Hepatocyte (in vitro differentiated cells): ENCODE measurements at regions not wholly inside any gene's neighbourhood (a gene's known extent, or its start where the extent isn't known, plus 50 kb on each side); places are given as distances from the start of the nearest gene placed in this dataset.
A peak's percentile ranks its signal among the peaks of the same experiment; 100 is the strongest.

Experiments used
- DNase-seq: peaks from one replicate; pipeline ENCODE4 v3.0.0-alpha.2; 2016; ENCODE audit warnings: low spot score
- H2AFZ ChIP-seq: fragments of 200-600 bp; sonication (generic); 2 replicates; pipeline ENCODE4 v1.6.0; 2016; ENCODE audit warnings: antibody characterized with exemption, mild to moderate bottlenecking
- H3K27ac ChIP-seq: fragments of 200-600 bp; sonication (generic); 2 replicates; pipeline ENCODE4 v1.5.1; 2016; ENCODE audit warnings: mild to moderate bottlenecking
- H3K27me3 ChIP-seq: fragments of 200-600 bp; sonication (generic); 2 replicates; pipeline ENCODE4 v1.6.1; 2016
- H3K36me3 ChIP-seq: fragments of 200-600 bp; sonication (generic); replicated peaks from 2 replicates; pipeline ENCODE4 v1.5.1; 2016; ENCODE audit warnings: low read depth; ENCODE audit not compliant: insufficient read depth
- H3K4me1 ChIP-seq: fragments of 200-600 bp; sonication (generic); 2 replicates; pipeline ENCODE4 v1.5.1; 2016; ENCODE audit warnings: mild to moderate bottlenecking, moderate library complexity; ENCODE audit not compliant: insufficient read depth
- H3K4me2 ChIP-seq: fragments of 200-600 bp; sonication (generic); 2 replicates; pipeline ENCODE4 v1.6.0; 2016
- H3K4me3 ChIP-seq: fragments of 200-600 bp; sonication (generic); 2 replicates; pipeline ENCODE4 v1.5.1; 2016; ENCODE audit warnings: mild to moderate bottlenecking
- H3K79me2 ChIP-seq: fragments of 200-600 bp; sonication (generic); 2 replicates; pipeline ENCODE4 v1.6.0; 2017; ENCODE audit warnings: mild to moderate bottlenecking
- H3K9me2 ChIP-seq: fragments of 200-600 bp; sonication (generic); replicated peaks from 2 replicates; pipeline ENCODE4 v1.6.0; 2017; ENCODE audit warnings: mild to moderate bottlenecking; ENCODE audit not compliant: insufficient read depth
- H3K9me3 ChIP-seq: fragments of 200-600 bp; sonication (generic); 2 replicates; pipeline ENCODE4 v1.5.1; 2016; ENCODE audit warnings: low read depth, mild to moderate bottlenecking
- H4K20me1 ChIP-seq: fragments of 200-600 bp; sonication (generic); 2 replicates; pipeline ENCODE4 v1.6.0; 2016; ENCODE audit warnings: mild to moderate bottlenecking; ENCODE audit not compliant: insufficient read depth, poor library complexity, severe bottlenecking
- EZH2 ChIP-seq: fragments of 200-600 bp; sonication (generic); IDR thresholded peaks from 2 replicates; pipeline ENCODE4 v1.6.1; 2016; ENCODE audit warnings: antibody characterized with exemption, mild to moderate bottlenecking, borderline replicate concordance
- EZH2phosphoT487 ChIP-seq: fragments of 200-600 bp; sonication (generic); IDR thresholded peaks from one replicate; pipeline ENCODE4 v1.6.1; 2018; ENCODE audit warnings: antibody characterized with exemption, mild to moderate bottlenecking, low read depth, moderate library complexity; ENCODE audit not compliant: unreplicated experiment, severe bottlenecking
- WGBS: methylation state at CpG from one replicate; pipeline ENCODE4 v1.1.6; 2016; ENCODE audit warnings: low lambda C conversion rate; ENCODE audit errors: missing lambda C conversion rate; 5-methylcytosine and 5-hydroxymethylcytosine counted together
- TF ChIP-seq, protein P1 (sequence below): fragments of 200-600 bp; sonication (generic); IDR thresholded peaks from 2 replicates; pipeline ENCODE4 v1.5.1; 2016; ENCODE audit warnings: antibody characterized with exemption, mild to moderate bottlenecking; ENCODE audit not compliant: poor library complexity

DNA sequence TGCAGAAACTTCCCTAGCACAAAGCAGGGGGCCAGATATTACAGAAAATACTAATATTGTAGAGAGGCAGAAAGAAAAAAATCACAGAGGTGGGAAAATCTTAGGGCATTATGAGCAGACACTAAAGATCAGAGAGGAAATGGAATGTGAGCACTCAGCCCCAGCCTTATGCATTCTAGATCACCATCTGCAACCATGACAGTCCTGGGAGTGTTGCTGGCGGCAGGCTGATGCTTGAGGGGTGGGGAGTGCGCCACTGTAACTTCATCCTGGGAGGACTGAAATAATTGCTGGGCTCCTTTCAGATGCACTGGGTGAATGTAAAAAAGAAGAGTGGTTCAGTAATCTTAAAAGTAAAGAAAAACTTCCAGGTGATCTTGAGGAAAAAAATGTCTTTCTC is 427.6 kb upstream of the SEMA6D start:
- DNase-seq = no peak
- Histone ChIP-seq H3K27ac (no peak overlapping the region), H3K9me2 (no peaks in the 10 kb centered on the region), H2AFZ (no peak overlapping the region), H3K4me3 (no peak overlapping the region), H4K20me1 (no peaks in the 10 kb centered on the region), H3K9me3 (no peaks in the 10 kb centered on the region), H3K4me2 (no peak overlapping the region), H3K36me3 (no peaks in the 10 kb centered on the region), H3K4me1 (peaks cover 18% of the 10 kb centered on the region), H3K79me2 (no peaks in the 10 kb centered on the region), H3K27me3 (no peaks in the 10 kb centered on the region)
- TF ChIP-seq, protein P1, sequence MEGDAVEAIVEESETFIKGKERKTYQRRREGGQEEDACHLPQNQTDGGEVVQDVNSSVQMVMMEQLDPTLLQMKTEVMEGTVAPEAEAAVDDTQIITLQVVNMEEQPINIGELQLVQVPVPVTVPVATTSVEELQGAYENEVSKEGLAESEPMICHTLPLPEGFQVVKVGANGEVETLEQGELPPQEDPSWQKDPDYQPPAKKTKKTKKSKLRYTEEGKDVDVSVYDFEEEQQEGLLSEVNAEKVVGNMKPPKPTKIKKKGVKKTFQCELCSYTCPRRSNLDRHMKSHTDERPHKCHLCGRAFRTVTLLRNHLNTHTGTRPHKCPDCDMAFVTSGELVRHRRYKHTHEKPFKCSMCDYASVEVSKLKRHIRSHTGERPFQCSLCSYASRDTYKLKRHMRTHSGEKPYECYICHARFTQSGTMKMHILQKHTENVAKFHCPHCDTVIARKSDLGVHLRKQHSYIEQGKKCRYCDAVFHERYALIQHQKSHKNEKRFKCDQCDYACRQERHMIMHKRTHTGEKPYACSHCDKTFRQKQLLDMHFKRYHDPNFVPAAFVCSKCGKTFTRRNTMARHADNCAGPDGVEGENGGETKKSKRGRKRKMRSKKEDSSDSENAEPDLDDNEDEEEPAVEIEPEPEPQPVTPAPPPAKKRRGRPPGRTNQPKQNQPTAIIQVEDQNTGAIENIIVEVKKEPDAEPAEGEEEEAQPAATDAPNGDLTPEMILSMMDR = no peak
- TF ChIP-seq EZH2 (no peak), EZH2phosphoT487 (no peak)
- 82% methylated on average over 2 of the region's 2 CpGs for WGBS

DNA sequence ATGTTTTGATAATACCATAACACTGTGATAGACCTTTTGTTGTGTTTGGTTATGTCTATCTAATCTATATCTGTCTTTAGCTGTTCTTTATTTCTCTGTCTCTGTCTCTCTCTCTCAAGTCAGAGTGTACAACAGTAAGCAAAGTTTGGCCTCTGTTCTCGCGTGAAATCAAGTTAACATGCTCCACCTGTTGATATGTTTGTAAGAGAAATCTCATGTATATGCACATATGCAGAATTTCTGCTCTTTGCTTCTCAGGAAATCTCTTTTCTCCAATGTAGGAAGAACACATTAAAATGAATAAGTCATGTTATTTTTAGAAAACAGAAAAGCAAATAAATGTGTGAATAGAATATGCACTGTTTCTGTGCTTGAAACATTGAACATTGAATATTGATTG is 425.5 kb upstream of the SEMA6D start:
- Histone ChIP-seq H2AFZ (no peak overlapping the region), H3K4me3 (no peak overlapping the region), H3K27me3 (no peaks in the 10 kb centered on the region), H3K9me3 (no peaks in the 10 kb centered on the region), H3K4me1 (peaks cover 24% of the 10 kb centered on the region), H4K20me1 (no peaks in the 10 kb centered on the region), H3K79me2 (no peaks in the 10 kb centered on the region), H3K4me2 (no peak overlapping the region), H3K27ac (peak overlapping the region; percentile 25), H3K9me2 (no peaks in the 10 kb centered on the region), H3K36me3 (no peaks in the 10 kb centered on the region)
- no peak for DNase-seq
- TF ChIP-seq, protein P1 = no peak
- TF ChIP-seq EZH2 = no peak
- TF ChIP-seq EZH2phosphoT487 = no peak
- 90% methylated on average over 2 of the region's 2 CpGs for WGBS

DNA sequence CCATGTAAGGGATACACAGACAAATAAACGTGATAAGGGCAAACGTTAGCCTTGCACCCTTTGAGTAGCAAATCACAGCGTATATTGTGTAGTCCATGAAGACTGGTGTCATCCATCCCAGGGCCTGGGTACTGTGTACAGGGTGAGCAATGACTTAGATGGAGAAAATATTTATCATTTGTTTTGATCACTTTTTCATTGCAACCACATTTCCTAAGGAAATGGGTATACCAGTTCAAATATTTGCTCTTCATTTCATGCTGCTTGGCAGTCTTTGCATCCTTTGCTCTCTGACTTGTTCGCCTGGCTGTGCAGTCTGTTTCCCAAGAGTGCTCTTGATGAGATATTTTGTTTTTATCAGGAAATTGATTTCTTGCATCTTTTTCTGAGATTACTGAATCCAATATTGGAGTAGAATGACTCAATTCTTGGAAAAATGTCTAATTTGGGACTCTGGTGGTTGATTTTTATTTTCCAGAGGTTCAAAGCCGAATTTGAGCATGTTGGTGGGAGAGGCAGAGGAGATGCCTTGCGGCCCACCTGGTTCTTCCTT is 424.6 kb upstream of the SEMA6D start:
- Histone ChIP-seq H3K9me3 (no peaks in the 10 kb centered on the region), H3K79me2 (no peaks in the 10 kb centered on the region), H3K4me3 (no peak overlapping the region), H3K36me3 (no peaks in the 10 kb centered on the region), H3K4me2 (peak overlapping the region; percentile 7), H3K27me3 (no peaks in the 10 kb centered on the region), H4K20me1 (no peaks in the 10 kb centered on the region), H3K9me2 (no peaks in the 10 kb centered on the region), H3K4me1 (peaks cover 24% of the 10 kb centered on the region), H2AFZ (no peak overlapping the region), H3K27ac (peak overlapping the region; percentile 82)
- DNase-seq = no peak
- TF ChIP-seq EZH2phosphoT487 = no peak
- no peak for TF ChIP-seq EZH2
- TF ChIP-seq, protein P1 = no peak
- 83% methylated on average over 6 of the region's 6 CpGs for WGBS
